HG03108 (cell line): ENCODE measurements at regions not wholly inside any gene's neighbourhood (a gene's known extent, or its start where the extent isn't known, plus 50 kb on each side); places are given as distances from the start of the nearest gene placed in this dataset.
"Not testable (repeated sequence)": the region's sequence is repeated elsewhere in the genome, so short reads cannot be mapped to it uniquely, and the experiment has no call there.

Experiments used
- ATAC-seq: cut with Tn5 transposase; IDR thresholded peaks from one replicate; pipeline ENCODE4 v1.9.1; 2021; ENCODE audit warnings: moderate library complexity; ENCODE audit not compliant: unreplicated experiment

- no peak for ATAC-seq
These were observed 347.3 kb downstream of the NPIPA8 start for GRCh38 chr16:17989255-17989654.

- ATAC-seq = no peak
These were observed 347.7 kb downstream of the NPIPA8 start for GRCh38 chr16:17988839-17989238.

DNA sequence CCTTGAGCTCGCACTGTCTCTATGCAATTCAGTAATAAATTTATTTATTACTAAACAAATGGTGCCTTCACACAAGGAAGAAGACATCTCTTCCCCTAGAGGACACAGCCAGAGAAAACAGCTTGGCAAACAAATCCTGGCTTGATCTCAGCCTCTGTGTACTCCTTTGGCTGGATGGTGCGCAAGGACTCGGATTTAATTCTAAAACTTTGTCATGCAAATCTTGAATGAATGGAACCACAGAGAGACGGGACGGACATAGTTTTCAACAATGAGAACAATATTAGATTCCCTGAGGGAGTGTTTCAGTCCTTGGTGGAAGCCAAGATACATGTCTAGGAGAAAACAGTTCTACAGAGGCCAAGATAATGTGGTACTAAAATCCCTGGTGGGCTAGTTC, 349.5 kb downstream of the NPIPA8 start:
- no peak for ATAC-seq

DNA sequence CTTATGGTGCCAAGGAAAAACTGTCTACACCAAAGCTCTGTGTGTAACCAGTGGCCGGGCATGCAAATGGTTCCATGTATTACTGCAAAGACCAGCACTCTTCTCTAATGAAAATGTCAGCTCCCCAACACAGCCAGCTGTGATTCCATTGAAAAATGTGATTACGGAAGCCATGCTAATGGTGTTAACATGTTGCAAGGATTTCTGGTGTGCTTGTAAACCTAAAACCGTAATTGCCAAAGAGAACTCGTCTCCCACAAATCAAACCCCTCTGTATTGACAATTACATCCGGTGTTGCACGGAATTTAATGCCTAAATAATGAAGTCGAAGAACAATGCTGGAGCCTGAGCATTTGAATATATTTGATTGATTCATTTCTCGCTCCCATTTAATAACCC, 351.7 kb downstream of the NPIPA8 start:
- no peak for ATAC-seq

- ATAC-seq = no peak
These were observed 352.5 kb downstream of the NPIPA8 start for GRCh38 chr16:17983847-17984639.

GRCh38 chr16:17983114-17983513, 353.4 kb downstream of the NPIPA8 start:
- no peak for ATAC-seq

GRCh38 chr16:17977260-17977659, 359.3 kb downstream of the NPIPA8 start:
- no peak for ATAC-seq

- ATAC-seq = no peak
These were observed 364.0 kb downstream of the NPIPA8 start for GRCh38 chr16:17972460-17972943.

GRCh38 chr16:17970816-17971331, 365.7 kb downstream of the NPIPA8 start:
- ATAC-seq = no peak

- ATAC-seq = no peak
These were observed 366.3 kb downstream of the NPIPA8 start for GRCh38 chr16:17970157-17970765.

GRCh38 chr16:17965133-17965900, 371.2 kb downstream of the NPIPA8 start:
- no peak for ATAC-seq

GRCh38 chr16:17964196-17964595, 372.3 kb downstream of the NPIPA8 start:
- no peak for ATAC-seq

GRCh38 chr16:17963185-17963836, 373.2 kb downstream of the NPIPA8 start:
- ATAC-seq = no peak

- no peak for ATAC-seq
These were observed 373.8 kb downstream of the NPIPA8 start for GRCh38 chr16:17962726-17963125.

GRCh38 chr16:17961822-17962221, 374.7 kb downstream of the NPIPA8 start:
- not testable (repeated sequence) for ATAC-seq

GRCh38 chr16:17951378-17951777, 385.2 kb downstream of the NPIPA8 start:
- ATAC-seq = no peak

DNA sequence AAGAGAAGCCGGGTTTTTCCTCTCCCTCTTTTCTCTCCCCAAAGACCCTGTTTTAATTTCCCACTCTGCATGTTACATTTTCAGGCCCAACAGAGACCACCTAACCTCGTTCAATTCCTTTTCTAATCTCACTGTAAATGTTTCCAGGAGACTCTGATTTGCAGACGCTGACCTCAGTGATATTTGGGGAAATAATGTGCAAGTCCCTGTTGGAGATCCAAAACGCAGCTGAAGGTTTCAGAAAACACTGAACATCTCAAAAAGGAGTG, 386.6 kb downstream of the NPIPA8 start:
- no peak for ATAC-seq

GRCh38 chr16:17949141-17949981, 387.2 kb downstream of the NPIPA8 start:
- ATAC-seq = no peak

GRCh38 chr16:17947637-17948036, 388.9 kb downstream of the NPIPA8 start:
- no peak for ATAC-seq

- no peak for ATAC-seq
These were observed 389.4 kb downstream of the NPIPA8 start for GRCh38 chr16:17947165-17947564.
